K562 (cell line): ENCODE measurements at regions not wholly inside any gene's neighbourhood (a gene's known extent, or its start where the extent isn't known, plus 50 kb on each side); places are given as distances from the start of the nearest gene placed in this dataset.

ENCODE experiments used
- ATAC-seq: fragments of 200-7000 bp; cut with Tn5 transposase; 3 replicates; pipeline ENCODE4 v1.9.1; 2020; ENCODE audit warnings: moderate library complexity
- BruUV-seq: library from RNA; stranded (reverse); fragments of 400-500 nt; replicated peaks from 2 replicates; lab custom pipeline; 2021; lab: Mats Ljungman, UMichigan
- CTCF ChIA-PET: fragments of 300-600 bp; formaldehyde crosslinking; extraction: SDS; loops from one replicate; lab custom pipeline; 2021; ENCODE audit warnings: low intra/inter-chr PET ratio; lab: Yijun Ruan, JAX
- POLR2A ChIA-PET: fragments of 300-600, 350-650 bp; sonication (Branson Sonifier 250); formaldehyde crosslinking; extraction: SDS; loops from one replicate; lab custom pipeline; 2021; ENCODE audit warnings: antibody characterized with exemption, inconsistent platforms; lab: Yijun Ruan, JAX
- DNase-seq, 4 experiments: peaks; one replicate each; pipeline versions ENCODE4 v3.0.0 to v3.0.0-alpha.2; 2011 to 2018; ENCODE audit warnings: low spot score in 3 of 4, mixed read lengths in 3 of 4; ENCODE audit errors: extremely low read depth in 1 of 4
- FAIRE-seq: peaks from 2 replicates; lab custom pipeline; 2011; peaks lifted over from hg19 to GRCh38; lab: Jason Lieb, UNC
- H2AFZ ChIP-seq: 2 replicates; pipeline ENCODE4 v1.6.0; 2011; ENCODE audit warnings: low read depth, low read length, control low read depth, inconsistent platforms
- H3K27ac ChIP-seq: fragments of 200-600 bp; 3 replicates; pipeline ENCODE4 v1.8.0; 2011; ENCODE audit warnings: low read depth, mild to moderate bottlenecking, control low read depth, inconsistent platforms, low read length, moderate library complexity, mixed read lengths; ENCODE audit errors: extremely low read depth
- H3K27me3 ChIP-seq, 2 experiments: fragments of 300-600 bp in 1 of 2; 2 replicates in 1 of 2; 3 replicates in 1 of 2; pipeline versions ENCODE4 v1.6.0 to v1.8.0; 2011; ENCODE audit warnings: inconsistent platforms in 2 of 2, low read length in 2 of 2, mild to moderate bottlenecking in 1 of 2, mixed read lengths in 1 of 2, moderate library complexity in 1 of 2; ENCODE audit not compliant: control insufficient read depth in 2 of 2, insufficient read depth in 2 of 2
- H3K36me3 ChIP-seq: fragments of 300-600 bp; 3 replicates; pipeline ENCODE4 v1.8.0; 2011; ENCODE audit warnings: mild to moderate bottlenecking, low read length, inconsistent platforms; ENCODE audit not compliant: control insufficient read depth, insufficient read depth
- H3K4me1 ChIP-seq, 2 experiments: fragments of 200-600 bp in 1 of 2; replicated peaks in 1 of 2; 2 replicates in 1 of 2; 3 replicates in 1 of 2; pipeline versions ENCODE4 v1.5.1 to v1.8.0; 2011; ENCODE audit warnings: inconsistent platforms in 2 of 2, low read length in 2 of 2, mild to moderate bottlenecking in 1 of 2, mixed read lengths in 1 of 2, moderate library complexity in 1 of 2; ENCODE audit not compliant: control insufficient read depth in 2 of 2, insufficient read depth in 2 of 2
- H3K4me2 ChIP-seq: 2 replicates; pipeline ENCODE4 v1.6.1; 2011; ENCODE audit warnings: low read length, control low read depth, inconsistent platforms, mixed read lengths; ENCODE audit not compliant: insufficient read depth
- H3K4me3 ChIP-seq: fragments of 200-600 bp; sonication (generic), shearing (Covaris generic); 2 replicates; pipeline ENCODE4 v1.5.1; 2016; ENCODE audit warnings: control low read depth, inconsistent platforms
- H3K79me2 ChIP-seq: fragments of 200-600 bp; 3 replicates; pipeline ENCODE4 v1.8.0; 2011; ENCODE audit warnings: low read length, inconsistent platforms; ENCODE audit not compliant: control insufficient read depth, insufficient read depth
- H3K9ac ChIP-seq, 2 experiments: 2 replicates each; pipeline versions ENCODE4 v1.6.0 to v1.6.1; 2011; ENCODE audit warnings: low read depth in 2 of 2, low read length in 2 of 2, control low read depth in 1 of 2, inconsistent platforms in 1 of 2, mild to moderate bottlenecking in 1 of 2, mixed read lengths in 1 of 2; ENCODE audit not compliant: insufficient read depth in 1 of 2
- H3K9me1 ChIP-seq: one replicate; pipeline ENCODE4 v1.6.0; 2011; ENCODE audit warnings: inconsistent platforms, mild to moderate bottlenecking, low read length, moderate library complexity; ENCODE audit not compliant: control insufficient read depth, insufficient read depth
- H3K9me3 ChIP-seq: replicated peaks from 2 replicates; pipeline ENCODE4 v1.5.1; 2011; ENCODE audit warnings: low read depth, low read length, inconsistent platforms; ENCODE audit not compliant: control insufficient read depth, insufficient read depth
- H4K20me1 ChIP-seq: replicated peaks from 2 replicates; pipeline ENCODE4 v1.6.1; 2011; ENCODE audit warnings: low read length, inconsistent platforms, mixed read lengths; ENCODE audit not compliant: control insufficient read depth, insufficient read depth
- KDM5B ChIP-seq: fragments of 200-600 bp; sonication (generic); IDR thresholded peaks from 2 replicates; pipeline ENCODE4 v1.6.1; 2012; ENCODE audit warnings: low read depth, mild to moderate bottlenecking, moderate library complexity, low read length, control low read depth, inconsistent platforms; ENCODE audit not compliant: insufficient replicate concordance
- MTA1 ChIP-seq: fragments of 450-650 bp; IDR thresholded peaks from 2 replicates; pipeline ENCODE4 v1.6.1; 2017; ENCODE audit warnings: borderline replicate concordance
- OTX1 ChIP-seq: fragments of 450-650 bp; formaldehyde crosslinking; IDR thresholded peaks from 2 replicates; pipeline ENCODE4 v1.4.0; 2022; ENCODE audit warnings: mild to moderate bottlenecking
- RFX5 ChIP-seq: IDR thresholded peaks from 2 replicates; pipeline ENCODE4 v1.6.1; 2011; ENCODE audit warnings: low read depth, mild to moderate bottlenecking, improper control_type of control experiment, low read length
- SMC3 ChIP-seq: conservative IDR thresholded peaks from 2 replicates; pipeline ENCODE4 v1.6.1; 2011; ENCODE audit warnings: low read depth, low read length, improper control_type of control experiment; ENCODE audit not compliant: insufficient read depth
- ZNF347 ChIP-seq: fragments of 450-650 bp; formaldehyde crosslinking; IDR thresholded peaks from 2 replicates; pipeline ENCODE4 v1.4.0; 2020; ENCODE audit warnings: low read depth, mild to moderate bottlenecking, moderate library complexity
- WGBS: fragments of 100-300 bp; shearing (Covaris generic); methylation state at CpG from one replicate; pipeline ENCODE4 v1.1.6; 2016; ENCODE audit warnings: low coverage, mixed read lengths; ENCODE audit not compliant: insufficient coverage; ENCODE audit errors: missing lambda C conversion rate; 5-methylcytosine and 5-hydroxymethylcytosine counted together
- in situ Hi-C: fragments of 300-500 bp; cut with MboI; formaldehyde crosslinking; loops from 4 replicates; pipeline ENCODE4 v1.15.0; 2018; ENCODE audit warnings: inconsistent platforms, mixed read lengths
- intact Hi-C: fragments of 100-400 bp; cut with micrococcal nuclease; formaldehyde crosslinking; loops from 2 replicates; pipeline ENCODE4 v1.14.2; 2022
- TF ChIP-seq, protein P1 (sequence below), 2 experiments: IDR thresholded peaks; 2 replicates each; pipeline ENCODE4 v1.6.1; 2011; ENCODE audit warnings: borderline replicate concordance in 1 of 2, control low read depth in 1 of 2, low read depth in 1 of 2, low read length in 1 of 2, mild to moderate bottlenecking in 1 of 2, mixed read lengths in 1 of 2, moderate library complexity in 1 of 2; ENCODE audit not compliant: insufficient read depth in 1 of 2, insufficient read length in 1 of 2, poor library complexity in 1 of 2, severe bottlenecking in 1 of 2; ENCODE audit errors: extremely low read depth in 1 of 2
- TF ChIP-seq, protein P2 (sequence below), 2 experiments: IDR thresholded peaks in 1 of 2; conservative IDR thresholded peaks in 1 of 2; 2 replicates each; pipeline ENCODE4 v1.6.1; 2016; ENCODE audit warnings: low read depth in 2 of 2, mild to moderate bottlenecking in 1 of 2, missing compliant biosample characterization in 1 of 2, missing genetic modification characterization in 1 of 2, moderate library complexity in 1 of 2

- POLR2A ChIA-PET, result no interaction called here
- Histone ChIP-seq H3K4me2 (no peak overlapping the region), H3K4me3 (no peak overlapping the region), H4K20me1 (no peaks in the 10 kb centered on the region), H3K27me3 (no peaks in the 10 kb centered on the region), H3K9ac (no peak overlapping the region), H3K36me3 (no peaks in the 10 kb centered on the region), H3K79me2 (no peaks in the 10 kb centered on the region), H3K4me1 (no peaks in the 10 kb centered on the region), H2AFZ (no peak overlapping the region), H3K27ac (no peak overlapping the region), H3K9me1 (no peaks in the 10 kb centered on the region), H3K9me3 (no peaks in the 10 kb centered on the region)
- in situ Hi-C loops, result no loop called here
- DNase-seq (no peak), ATAC-seq (no peak), FAIRE-seq (no peak)
- BruUV-seq, result no TSS peak
- 0% methylated on average over 1 of the region's 1 CpG for WGBS
- intact Hi-C loops, result no loop called here
- CTCF ChIA-PET, result no interaction called here
- TF ChIP-seq ZNF347 (no peak), MTA1 (no peak), KDM5B (no peak), OTX1 (no peak), SMC3 (no peak), RFX5 (no peak)
- TF ChIP-seq, protein P1, sequence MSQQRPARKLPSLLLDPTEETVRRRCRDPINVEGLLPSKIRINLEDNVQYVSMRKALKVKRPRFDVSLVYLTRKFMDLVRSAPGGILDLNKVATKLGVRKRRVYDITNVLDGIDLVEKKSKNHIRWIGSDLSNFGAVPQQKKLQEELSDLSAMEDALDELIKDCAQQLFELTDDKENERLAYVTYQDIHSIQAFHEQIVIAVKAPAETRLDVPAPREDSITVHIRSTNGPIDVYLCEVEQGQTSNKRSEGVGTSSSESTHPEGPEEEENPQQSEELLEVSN (IDR thresholded peaks at IDR 0.05; ENCODE audit: borderline replicate concordance in 1 of 2, extremely low read depth in 1 of 2, insufficient read depth in 1 of 2, insufficient read length in 1 of 2, low read depth in 1 of 2, low read length in 1 of 2, poor library complexity in 1 of 2, severe bottlenecking in 1 of 2), result no peak
- TF ChIP-seq, protein P2, sequence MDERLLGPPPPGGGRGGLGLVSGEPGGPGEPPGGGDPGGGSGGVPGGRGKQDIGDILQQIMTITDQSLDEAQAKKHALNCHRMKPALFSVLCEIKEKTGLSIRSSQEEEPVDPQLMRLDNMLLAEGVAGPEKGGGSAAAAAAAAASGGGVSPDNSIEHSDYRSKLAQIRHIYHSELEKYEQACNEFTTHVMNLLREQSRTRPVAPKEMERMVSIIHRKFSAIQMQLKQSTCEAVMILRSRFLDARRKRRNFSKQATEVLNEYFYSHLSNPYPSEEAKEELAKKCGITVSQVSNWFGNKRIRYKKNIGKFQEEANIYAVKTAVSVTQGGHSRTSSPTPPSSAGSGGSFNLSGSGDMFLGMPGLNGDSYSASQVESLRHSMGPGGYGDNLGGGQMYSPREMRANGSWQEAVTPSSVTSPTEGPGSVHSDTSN (CRISPR knock-in tag; IDR thresholded peaks at IDR 0.05; ENCODE audit: low read depth), result no peak
- TF ChIP-seq, protein P2 (tag; conservative IDR thresholded peaks at IDR 0.05; ENCODE audit: low read depth), result no peak
These were observed 445.3 kb upstream of the ZNF462 start for GRCh38 chr9:106417685-106418084.
